GM18909 (cell line): ENCODE measurements at regions not wholly inside any gene's neighbourhood (a gene's known extent, or its start where the extent isn't known, plus 50 kb on each side); places are given as distances from the start of the nearest gene placed in this dataset.
"Not testable (repeated sequence)": the region's sequence is repeated elsewhere in the genome, so short reads cannot be mapped to it uniquely, and the experiment has no call there.

Experiments
- ATAC-seq: cut with Tn5 transposase; IDR thresholded peaks from one replicate; pipeline ENCODE4 v1.9.1; 2021; ENCODE audit warnings: mild to moderate bottlenecking; ENCODE audit not compliant: unreplicated experiment, poor library complexity

GRCh38 chr15:69916169-69916785 is 181.4 kb downstream of the TLE3 start:
- ATAC-seq, result no peak

GRCh38 chr15:69917056-69917455 is 180.7 kb downstream of the TLE3 start:
- ATAC-seq, result no peak

- ATAC-seq, result no peak
Measured at GRCh38 chr15:69919816-69920215, 177.9 kb downstream of the TLE3 start.

GRCh38 chr15:69920221-69920620 is 177.5 kb downstream of the TLE3 start:
- ATAC-seq, result no peak

- no peak for ATAC-seq
Measured at GRCh38 chr15:69921626-69922619, 175.8 kb downstream of the TLE3 start.

GRCh38 chr15:69924531-69924930 is 173.2 kb downstream of the TLE3 start:
- no peak for ATAC-seq

GRCh38 chr15:69926006-69926405 is 171.7 kb downstream of the TLE3 start:
- ATAC-seq, result no peak

- ATAC-seq, result no peak
Measured at GRCh38 chr15:69926721-69927120, 171.0 kb downstream of the TLE3 start.

- ATAC-seq, result not testable (repeated sequence)
Measured at GRCh38 chr15:69928890-69929289, 168.8 kb downstream of the TLE3 start.

GRCh38 chr15:69929905-69930630 is 167.6 kb downstream of the TLE3 start:
- ATAC-seq, result no peak

- ATAC-seq, result no peak
Measured at GRCh38 chr15:69930754-69931153, 167.0 kb downstream of the TLE3 start.

GRCh38 chr15:69931156-69931555 is 166.6 kb downstream of the TLE3 start:
- ATAC-seq, result no peak

GRCh38 chr15:69934607-69935006 is 163.1 kb downstream of the TLE3 start:
- ATAC-seq, result no peak

GRCh38 chr15:69939513-69940440 is 157.9 kb downstream of the TLE3 start:
- no peak for ATAC-seq

- ATAC-seq, result no peak
Measured at GRCh38 chr15:69940441-69941300, 157.0 kb downstream of the TLE3 start.

- no peak for ATAC-seq
Measured at GRCh38 chr15:69941301-69941605, 156.5 kb downstream of the TLE3 start.

- ATAC-seq, result no peak
Measured at GRCh38 chr15:69941706-69942495, 155.8 kb downstream of the TLE3 start.

- no peak for ATAC-seq
Measured at GRCh38 chr15:69943637-69944036, 154.1 kb downstream of the TLE3 start.
